ENCODE measurements at regions not wholly inside any gene's neighbourhood (a gene's known extent, or its start where the extent isn't known, plus 50 kb on each side); places are given as distances from the start of the nearest gene placed in this dataset.

DNA sequence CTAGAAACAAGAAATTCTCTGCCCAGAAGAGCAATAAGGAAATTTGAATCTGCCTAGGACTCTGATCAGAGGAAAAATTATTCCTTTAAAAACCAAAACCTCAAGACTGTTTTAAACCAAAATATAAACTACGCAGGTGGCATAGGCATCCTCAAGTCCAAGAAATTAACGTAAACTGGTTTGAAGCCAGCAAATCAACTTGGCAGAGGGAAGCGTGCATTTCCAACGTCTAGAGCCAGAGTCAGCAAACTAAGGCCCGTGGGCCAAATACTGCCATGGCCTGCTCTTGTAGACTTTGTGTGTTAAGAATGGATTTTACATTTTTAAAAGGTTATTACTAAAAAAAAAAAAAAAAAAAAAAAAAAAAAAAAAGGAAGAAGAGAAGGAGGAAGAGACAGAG, 67.8 kb upstream of the VTCN1 start:
- Histone ChIP-seq H3K4me1 (ENCODE audit: control insufficient read depth in 1 of 2, extremely low read depth in 1 of 2, insufficient read depth in 2 of 2, low read length in 2 of 2) (no peaks in the 10 kb centered on the region), H3K9me3 (no peaks in the 10 kb centered on the region), H3K4me3 (ENCODE audit: control insufficient read depth in 1 of 2, extremely low read depth in 1 of 2, low read length in 1 of 2) (no peak overlapping the region), H3K27ac (ENCODE audit: low read length) (no peak overlapping the region), H3K27me3 (replicated peaks in 1 of 2; ENCODE audit: control insufficient read depth in 2 of 2, extremely low read depth in 1 of 2, insufficient read depth in 2 of 2, low read length in 1 of 2) (no peaks in the 10 kb centered on the region), H3K36me3 (ENCODE audit: control insufficient read depth in 2 of 2, extremely low read depth in 1 of 2, insufficient read depth in 1 of 2, low read length in 1 of 2) (no peaks in the 10 kb centered on the region)
- Mint-ChIP-seq H3K4me1 (no peaks in the 10 kb centered on the region), H3K27ac (no peak overlapping the region), H3K36me3 (no peaks in the 10 kb centered on the region), H3K4me3 (no peak overlapping the region), H3K27me3 (peaks cover 0 to under 1% of the 10 kb centered on the region in 2 donors), H3K9me3 (peaks cover 0 to 2% (median 1%) of the 10 kb centered on the region in 3 donors)
- DNase-seq (no peak), ATAC-seq (replicated peaks in 1 of 4) (no peak)
- 94% methylated on average over 3 of the region's 5 CpGs for WGBS (ENCODE audit: insufficient coverage)
- CTCF ChIA-PET: no interaction called here
- POLR2A ChIA-PET: no interaction called here

DNA sequence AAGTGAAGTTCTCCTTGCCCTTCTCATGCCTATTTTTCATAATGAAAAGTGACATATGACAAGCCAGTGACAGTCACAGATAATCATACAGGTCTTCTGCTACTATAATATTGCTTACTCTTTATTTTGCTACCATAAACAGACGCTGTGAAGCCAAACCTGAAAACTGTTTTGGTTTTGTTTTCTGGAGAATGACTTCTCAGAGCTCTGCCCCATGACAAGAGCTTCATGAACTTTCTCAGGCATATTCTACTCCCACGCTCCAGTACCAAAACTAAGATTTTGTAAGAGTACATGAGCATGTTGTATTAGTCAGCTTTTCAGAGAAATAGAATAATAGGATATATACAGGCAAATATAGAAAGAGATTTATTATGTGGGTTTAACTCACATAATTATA, 64.3 kb upstream of the VTCN1 start:
- Mint-ChIP-seq H3K9me3 (peaks cover 4 to 6% (median 5%) of the 10 kb centered on the region in 3 donors), H3K4me3 (no peak overlapping the region), H3K4me1 (no peaks in the 10 kb centered on the region), H3K27me3 (peaks cover 0 to 18% of the 10 kb centered on the region in 2 donors), H3K36me3 (no peaks in the 10 kb centered on the region), H3K27ac (no peak overlapping the region)
- no CpG with 5 or more reads among the region's 2 CpGs for WGBS (ENCODE audit: insufficient coverage)
- no peaks in the 10 kb centered on the region for H3K4me1 ChIP-seq (ENCODE audit: control insufficient read depth in 1 of 2, extremely low read depth in 1 of 2, insufficient read depth in 2 of 2, low read length in 2 of 2)
- H3K27me3 ChIP-seq (replicated peaks in 1 of 2; ENCODE audit: control insufficient read depth in 2 of 2, extremely low read depth in 1 of 2, insufficient read depth in 2 of 2, low read length in 1 of 2): no peaks in the 10 kb centered on the region
- no peak overlapping the region for H3K27ac ChIP-seq (ENCODE audit: low read length)
- no peaks in the 10 kb centered on the region for H3K9me3 ChIP-seq
- H3K36me3 ChIP-seq (ENCODE audit: control insufficient read depth in 2 of 2, extremely low read depth in 1 of 2, insufficient read depth in 1 of 2, low read length in 1 of 2): no peaks in the 10 kb centered on the region
- no peak for DNase-seq
- ChIA-PET CTCF (no interaction called here), POLR2A (no interaction called here)
- no peak for ATAC-seq (replicated peaks in 1 of 4)
- H3K4me3 ChIP-seq (ENCODE audit: control insufficient read depth in 1 of 2, extremely low read depth in 1 of 2, low read length in 1 of 2): no peak overlapping the region

DNA sequence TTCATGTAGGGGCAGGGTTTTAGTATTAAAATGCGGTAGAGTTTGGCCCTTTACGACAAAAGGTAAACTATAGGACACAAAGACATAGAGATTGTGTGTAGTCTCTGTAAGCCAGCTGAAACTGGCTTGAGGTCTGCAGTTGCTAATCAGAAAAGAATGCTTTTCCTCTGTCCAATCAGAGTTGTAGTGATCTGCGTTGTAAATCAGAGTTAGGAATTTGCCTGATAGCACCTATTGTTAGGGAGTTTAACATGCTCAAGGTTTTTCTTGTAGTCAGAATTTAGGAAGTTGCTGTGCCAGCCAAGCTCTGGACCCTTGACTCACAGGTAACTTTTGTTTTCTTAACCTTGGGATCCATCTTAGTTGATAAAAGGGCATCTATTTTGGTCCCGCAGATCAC, 61.2 kb upstream of the VTCN1 start:
- Mint-ChIP-seq H3K36me3 (no peaks in the 10 kb centered on the region), H3K4me1 (no peaks in the 10 kb centered on the region), H3K27me3 (peaks cover 4 to 18% of the 10 kb centered on the region in 2 donors), H3K27ac (no peak overlapping the region), H3K9me3 (peaks cover 4 to 6% (median 5%) of the 10 kb centered on the region in 3 donors), H3K4me3 (no peak overlapping the region)
- H3K36me3 ChIP-seq (ENCODE audit: control insufficient read depth in 2 of 2, extremely low read depth in 1 of 2, insufficient read depth in 1 of 2, low read length in 1 of 2): no peaks in the 10 kb centered on the region
- ATAC-seq (replicated peaks in 1 of 4) (no peak), DNase-seq (no peak)
- no peaks in the 10 kb centered on the region for H3K9me3 ChIP-seq
- ChIA-PET CTCF (no interaction called here), POLR2A (no interaction called here)
- no peak overlapping the region for H3K27ac ChIP-seq (ENCODE audit: low read length)
- no peak overlapping the region for H3K4me3 ChIP-seq (ENCODE audit: control insufficient read depth in 1 of 2, extremely low read depth in 1 of 2, low read length in 1 of 2)
- peaks cover 0 to 10% of the 10 kb centered on the region in 2 experiments for H3K27me3 ChIP-seq (replicated peaks in 1 of 2; ENCODE audit: control insufficient read depth in 2 of 2, extremely low read depth in 1 of 2, insufficient read depth in 2 of 2, low read length in 1 of 2)
- WGBS (ENCODE audit: insufficient coverage): 90% methylated on average over 4 of the region's 4 CpGs
- H3K4me1 ChIP-seq (ENCODE audit: control insufficient read depth in 1 of 2, extremely low read depth in 1 of 2, insufficient read depth in 2 of 2, low read length in 2 of 2): no peaks in the 10 kb centered on the region

DNA sequence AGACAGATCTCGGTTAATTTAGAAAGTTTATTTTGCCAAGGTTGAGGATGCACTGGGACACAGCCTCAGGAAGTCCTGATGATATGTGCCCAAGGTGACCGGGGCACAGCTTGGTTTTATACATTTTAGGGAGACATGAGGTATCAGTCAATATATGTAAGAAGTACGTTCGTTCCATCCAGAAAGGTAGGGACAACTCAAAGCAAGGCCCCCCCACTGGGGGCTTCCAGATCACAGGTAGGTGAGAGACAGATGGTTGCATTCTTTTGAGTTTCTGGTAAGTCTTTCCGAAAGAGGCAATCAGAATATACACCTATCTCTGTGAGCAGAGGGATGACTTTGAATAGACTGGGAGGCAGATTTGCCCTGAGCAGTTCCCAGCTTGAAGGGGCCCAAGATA, 60.4 kb upstream of the VTCN1 start:
- DNase-seq: no peak
- H3K9me3 Mint-ChIP-seq: peaks cover 4 to 6% (median 5%) of the 10 kb centered on the region in 3 donors
- Histone ChIP-seq H3K9me3 (no peaks in the 10 kb centered on the region), H3K27ac (ENCODE audit: low read length) (no peak overlapping the region), H3K4me3 (ENCODE audit: control insufficient read depth in 1 of 2, extremely low read depth in 1 of 2, low read length in 1 of 2) (no peak overlapping the region), H3K4me1 (ENCODE audit: control insufficient read depth in 1 of 2, extremely low read depth in 1 of 2, insufficient read depth in 2 of 2, low read length in 2 of 2) (no peaks in the 10 kb centered on the region), H3K36me3 (ENCODE audit: control insufficient read depth in 2 of 2, extremely low read depth in 1 of 2, insufficient read depth in 1 of 2, low read length in 1 of 2) (no peaks in the 10 kb centered on the region), H3K27me3 (replicated peaks in 1 of 2; ENCODE audit: control insufficient read depth in 2 of 2, extremely low read depth in 1 of 2, insufficient read depth in 2 of 2, low read length in 1 of 2) (peaks cover 0 to 10% of the 10 kb centered on the region in 2 experiments)
- no peaks in the 10 kb centered on the region for H3K4me1 Mint-ChIP-seq
- H3K27ac Mint-ChIP-seq: no peak overlapping the region
- no peak for ATAC-seq (replicated peaks in 1 of 4)
- 87% methylated on average over 2 of the region's 5 CpGs for WGBS (ENCODE audit: insufficient coverage)
- CTCF ChIA-PET: no interaction called here
- no peaks in the 10 kb centered on the region for H3K36me3 Mint-ChIP-seq
- peaks cover 4 to 18% of the 10 kb centered on the region in 2 donors for H3K27me3 Mint-ChIP-seq
- POLR2A ChIA-PET: no interaction called here
- H3K4me3 Mint-ChIP-seq: no peak overlapping the region

DNA sequence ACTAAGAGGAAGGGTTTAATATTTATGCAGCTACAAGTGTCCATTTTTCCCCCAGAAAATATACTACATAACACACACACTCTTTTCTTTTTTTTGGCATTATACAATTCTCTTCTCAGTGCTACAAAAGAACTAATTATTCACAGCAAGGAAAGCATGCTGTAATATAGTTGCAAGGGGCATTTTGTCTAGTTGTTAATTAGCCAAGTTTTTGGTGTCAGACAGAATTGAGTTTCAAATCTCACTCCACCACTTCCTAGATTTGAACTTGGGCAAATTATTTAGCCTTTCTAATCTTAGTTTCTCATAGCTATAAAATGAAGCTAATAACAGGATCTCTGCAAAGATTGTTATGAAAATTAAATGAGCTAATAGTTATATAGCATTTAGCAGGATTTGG, 60.0 kb upstream of the VTCN1 start:
- ChIA-PET POLR2A (no interaction called here), CTCF (no interaction called here)
- no peaks in the 10 kb centered on the region for H3K36me3 ChIP-seq (ENCODE audit: control insufficient read depth in 2 of 2, extremely low read depth in 1 of 2, insufficient read depth in 1 of 2, low read length in 1 of 2)
- Mint-ChIP-seq H3K4me3 (no peak overlapping the region), H3K36me3 (no peaks in the 10 kb centered on the region), H3K27me3 (peaks cover 4 to 20% of the 10 kb centered on the region in 2 donors), H3K4me1 (no peaks in the 10 kb centered on the region), H3K9me3 (peaks cover 4 to 6% (median 5%) of the 10 kb centered on the region in 3 donors), H3K27ac (no peak overlapping the region)
- no peaks in the 10 kb centered on the region for H3K9me3 ChIP-seq
- peaks cover 0 to 10% of the 10 kb centered on the region in 2 experiments for H3K27me3 ChIP-seq (replicated peaks in 1 of 2; ENCODE audit: control insufficient read depth in 2 of 2, extremely low read depth in 1 of 2, insufficient read depth in 2 of 2, low read length in 1 of 2)
- no peak for DNase-seq
- no peak for ATAC-seq (replicated peaks in 1 of 4)
- no peak overlapping the region for H3K4me3 ChIP-seq (ENCODE audit: control insufficient read depth in 1 of 2, extremely low read depth in 1 of 2, low read length in 1 of 2)
- no peaks in the 10 kb centered on the region for H3K4me1 ChIP-seq (ENCODE audit: control insufficient read depth in 1 of 2, extremely low read depth in 1 of 2, insufficient read depth in 2 of 2, low read length in 2 of 2)
- H3K27ac ChIP-seq (ENCODE audit: low read length): no peak overlapping the region

DNA sequence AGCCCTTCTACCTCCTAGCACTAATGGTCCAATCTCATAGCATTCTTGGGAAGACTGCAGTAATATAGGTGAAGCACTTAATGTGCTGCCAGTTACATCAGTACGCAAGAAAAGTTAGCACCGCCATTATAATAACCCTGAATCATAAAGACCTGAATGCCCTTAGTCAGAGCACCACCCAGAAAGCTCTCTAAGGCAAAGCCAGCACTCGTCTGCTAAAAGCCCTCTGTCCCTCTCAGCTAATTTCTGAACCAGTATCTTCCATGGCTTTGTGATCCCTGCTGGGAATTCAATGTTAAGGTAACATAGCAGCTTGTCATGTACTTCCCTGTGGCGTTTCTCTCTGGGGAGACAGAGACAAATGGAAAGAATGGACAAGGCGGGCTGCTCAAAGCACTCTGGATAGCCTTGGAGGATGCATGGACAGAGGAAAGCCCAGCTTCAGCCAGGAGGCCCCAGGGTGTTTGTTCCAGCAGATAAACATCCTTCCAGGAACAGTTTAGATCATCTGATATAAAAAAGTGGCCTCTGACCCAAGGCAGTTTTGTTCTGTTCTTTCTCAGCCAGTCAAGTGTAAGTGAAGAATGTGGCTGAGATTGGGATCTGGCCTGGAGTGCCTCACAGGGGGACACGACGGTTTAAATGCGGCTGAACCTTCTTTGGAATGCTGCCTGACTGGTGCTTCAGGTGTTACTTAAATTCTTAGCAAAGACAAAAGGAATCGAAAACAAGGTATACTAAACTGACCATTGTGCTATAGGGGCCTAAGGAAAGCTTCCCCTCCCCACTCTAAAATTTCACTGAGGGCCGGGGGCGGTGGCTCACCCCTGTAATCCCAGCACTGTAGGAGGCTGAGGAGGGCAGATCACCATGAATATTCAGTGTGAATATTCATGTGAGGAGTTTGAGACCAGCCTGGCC, 58.1 kb upstream of the VTCN1 start:
- Histone ChIP-seq H3K9me3 (no peaks in the 10 kb centered on the region), H3K4me3 (ENCODE audit: control insufficient read depth in 1 of 2, extremely low read depth in 1 of 2, low read length in 1 of 2) (no peak overlapping the region), H3K4me1 (ENCODE audit: control insufficient read depth in 1 of 2, extremely low read depth in 1 of 2, insufficient read depth in 2 of 2, low read length in 2 of 2) (no peaks in the 10 kb centered on the region), H3K27me3 (replicated peaks in 1 of 2; ENCODE audit: control insufficient read depth in 2 of 2, extremely low read depth in 1 of 2, insufficient read depth in 2 of 2, low read length in 1 of 2) (peaks cover 0 to 10% of the 10 kb centered on the region in 2 experiments), H3K36me3 (ENCODE audit: control insufficient read depth in 2 of 2, extremely low read depth in 1 of 2, insufficient read depth in 1 of 2, low read length in 1 of 2) (no peaks in the 10 kb centered on the region), H3K27ac (ENCODE audit: low read length) (no peak overlapping the region)
- H3K27ac Mint-ChIP-seq: no peak overlapping the region
- no peak overlapping the region for H3K4me3 Mint-ChIP-seq
- 92% methylated on average over 7 of the region's 11 CpGs for WGBS (ENCODE audit: insufficient coverage)
- no peaks in the 10 kb centered on the region for H3K36me3 Mint-ChIP-seq
- DNase-seq (no peak), ATAC-seq (replicated peaks in 1 of 4) (no peak)
- CTCF ChIA-PET: interaction anchor here in 1 of 2 donors (0.6 kb wide), 1 partner anchor 489 kb away, joined by 3 read pairs; no protein-coding TSS in a partner anchor
- H3K4me1 Mint-ChIP-seq: no peaks in the 10 kb centered on the region
- POLR2A ChIA-PET: no interaction called here
- H3K27me3 Mint-ChIP-seq: peaks cover 4 to 22% of the 10 kb centered on the region in 2 donors
- H3K9me3 Mint-ChIP-seq: peaks cover 4 to 6% (median 5%) of the 10 kb centered on the region in 3 donors
